GM21360 (cell line): ENCODE measurements at regions not wholly inside any gene's neighbourhood (a gene's known extent, or its start where the extent isn't known, plus 50 kb on each side); places are given as distances from the start of the nearest gene placed in this dataset.

Source experiments
- ATAC-seq: cut with Tn5 transposase; IDR thresholded peaks from one replicate; pipeline ENCODE4 v1.9.1; 2021; ENCODE audit warnings: mild to moderate bottlenecking, moderate library complexity; ENCODE audit not compliant: unreplicated experiment

- peak; percentile 9 for ATAC-seq
Measured at GRCh38 chr10:84076047-84076388, 63.3 kb upstream of the GHITM start.

- ATAC-seq: peak; percentile 81
Measured at GRCh38 chr10:84076540-84077195, 62.6 kb upstream of the GHITM start.

GRCh38 chr10:84077768-84078167, 61.5 kb upstream of the GHITM start:
- ATAC-seq: no peak

- ATAC-seq: no peak
Measured at GRCh38 chr10:84078771-84079170, 60.5 kb upstream of the GHITM start.

- ATAC-seq: no peak
Measured at GRCh38 chr10:84084342-84084741, 55.0 kb upstream of the GHITM start.

GRCh38 chr10:84087202-84087601, 52.1 kb upstream of the GHITM start:
- no peak for ATAC-seq

- ATAC-seq: no peak
Measured at GRCh38 chr10:84088626-84089025, 50.7 kb upstream of the GHITM start.

GRCh38 chr10:84089162-84089561, 50.1 kb upstream of the GHITM start:
- no peak for ATAC-seq
